ENCODE measurements at regions not wholly inside any gene's neighbourhood (a gene's known extent, or its start where the extent isn't known, plus 50 kb on each side); places are given as distances from the start of the nearest gene placed in this dataset.

GRCh38 chr5:42057254-42057690 is 132.2 kb downstream of the FBXO4 start:
- TF ChIP-seq, protein P1, sequence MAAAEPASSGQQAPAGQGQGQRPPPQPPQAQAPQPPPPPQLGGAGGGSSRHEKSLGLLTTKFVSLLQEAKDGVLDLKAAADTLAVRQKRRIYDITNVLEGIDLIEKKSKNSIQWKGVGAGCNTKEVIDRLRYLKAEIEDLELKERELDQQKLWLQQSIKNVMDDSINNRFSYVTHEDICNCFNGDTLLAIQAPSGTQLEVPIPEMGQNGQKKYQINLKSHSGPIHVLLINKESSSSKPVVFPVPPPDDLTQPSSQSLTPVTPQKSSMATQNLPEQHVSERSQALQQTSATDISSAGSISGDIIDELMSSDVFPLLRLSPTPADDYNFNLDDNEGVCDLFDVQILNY (CRISPR knock-in tag; IDR thresholded peaks at IDR 0.05), result no peak
- TF ChIP-seq FOXK1 (CRISPR knock-in tag; IDR thresholded peaks at IDR 0.05), result no peak
